GM21528 (cell line): ENCODE measurements at regions not wholly inside any gene's neighbourhood (a gene's known extent, or its start where the extent isn't known, plus 50 kb on each side); places are given as distances from the start of the nearest gene placed in this dataset.

Source experiments
- ATAC-seq: cut with Tn5 transposase; IDR thresholded peaks from one replicate; pipeline ENCODE4 v1.9.1; 2021; ENCODE audit warnings: mild to moderate bottlenecking, moderate library complexity; ENCODE audit not compliant: unreplicated experiment, low FRiP score

GRCh38 chr7:130894146-130894908 is 160.3 kb upstream of the KLF14 start:
- no peak for ATAC-seq

DNA sequence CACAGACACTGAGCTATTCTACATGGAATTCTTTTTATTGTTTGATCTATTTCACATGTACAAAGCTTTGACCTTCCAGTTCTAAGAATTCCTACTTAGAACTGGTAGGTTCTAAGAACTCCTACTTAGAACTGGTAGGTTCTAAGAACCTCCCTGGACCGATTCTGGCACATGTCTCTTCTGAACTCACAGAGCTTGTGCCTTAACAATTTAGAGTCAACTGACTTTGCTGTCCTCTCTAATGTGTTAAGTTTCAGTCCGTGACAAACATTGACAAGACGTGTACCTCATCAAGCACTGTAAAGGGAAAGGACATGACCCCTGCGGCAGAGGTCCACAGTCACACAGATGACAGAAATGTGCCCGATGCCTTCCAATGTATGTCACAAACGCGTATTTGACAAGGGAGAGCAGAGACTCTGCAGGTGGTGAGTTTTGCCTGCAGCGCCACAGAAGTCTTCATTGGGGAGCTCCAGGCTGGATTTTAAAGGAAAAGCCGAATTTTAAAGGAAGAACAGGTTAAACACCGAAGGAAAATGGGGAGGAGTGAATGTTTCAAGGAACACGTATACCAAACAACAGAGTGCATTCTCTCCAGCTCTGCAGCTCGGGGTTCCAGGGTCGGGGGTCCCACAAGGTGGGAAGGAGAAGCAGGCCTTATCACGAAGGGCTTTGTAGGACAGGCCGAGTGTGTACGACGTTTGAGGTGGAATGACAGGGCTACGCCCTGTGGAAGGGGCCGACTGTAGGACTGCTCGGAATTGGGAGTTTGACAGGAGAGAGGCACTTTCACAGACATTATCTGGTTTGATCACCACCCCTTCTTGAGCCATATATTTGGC is 161.1 kb upstream of the KLF14 start:
- ATAC-seq = no peak

DNA sequence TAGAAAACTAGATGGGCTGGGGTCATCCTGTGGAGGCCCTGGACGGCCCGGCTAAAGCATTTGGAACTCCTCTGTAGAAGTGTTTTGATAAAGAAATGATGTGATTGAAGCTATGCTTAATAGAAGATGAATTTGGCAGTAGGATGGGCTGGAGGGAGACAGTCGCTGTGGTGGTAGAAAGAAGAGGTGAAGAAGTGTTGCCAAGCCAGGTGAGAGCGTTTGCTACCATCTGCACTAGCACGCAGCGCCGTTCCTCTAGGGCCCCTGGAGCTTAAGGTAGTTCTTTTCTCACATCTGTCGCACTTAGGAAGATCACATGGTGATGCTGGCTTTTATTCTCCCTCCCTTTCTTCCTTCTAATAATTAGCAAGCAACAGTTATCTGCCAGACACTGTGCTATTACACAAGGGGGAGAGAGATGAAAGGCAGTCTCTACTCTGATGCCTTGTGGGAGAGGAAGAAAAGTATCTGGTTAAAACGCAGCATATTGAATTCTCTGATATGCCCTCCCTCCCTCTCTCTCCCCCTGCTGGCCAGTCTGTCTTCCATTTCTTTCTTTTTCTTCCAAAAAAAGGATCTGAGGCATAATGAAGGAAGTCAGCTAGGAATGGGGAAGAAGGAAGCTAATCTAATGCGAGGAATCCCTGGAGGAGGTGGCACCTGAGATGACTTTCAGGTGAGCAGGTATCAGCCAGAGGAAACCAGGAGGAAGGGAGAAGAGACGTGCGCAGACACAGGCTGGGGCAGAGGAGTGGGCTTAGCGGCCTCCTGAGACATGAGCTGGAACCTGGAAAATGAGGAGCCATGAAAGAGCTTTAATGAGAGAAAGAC is 162.3 kb upstream of the KLF14 start:
- no peak for ATAC-seq

- no peak for ATAC-seq
Observed at GRCh38 chr7:130896898-130897514, 163.0 kb upstream of the KLF14 start.

- no peak for ATAC-seq
Observed at GRCh38 chr7:130897515-130898419, 163.8 kb upstream of the KLF14 start.

- ATAC-seq = no peak
Observed at GRCh38 chr7:130899071-130899560, 165.1 kb upstream of the KLF14 start.

GRCh38 chr7:130899638-130900401 is 165.8 kb upstream of the KLF14 start:
- no peak for ATAC-seq

DNA sequence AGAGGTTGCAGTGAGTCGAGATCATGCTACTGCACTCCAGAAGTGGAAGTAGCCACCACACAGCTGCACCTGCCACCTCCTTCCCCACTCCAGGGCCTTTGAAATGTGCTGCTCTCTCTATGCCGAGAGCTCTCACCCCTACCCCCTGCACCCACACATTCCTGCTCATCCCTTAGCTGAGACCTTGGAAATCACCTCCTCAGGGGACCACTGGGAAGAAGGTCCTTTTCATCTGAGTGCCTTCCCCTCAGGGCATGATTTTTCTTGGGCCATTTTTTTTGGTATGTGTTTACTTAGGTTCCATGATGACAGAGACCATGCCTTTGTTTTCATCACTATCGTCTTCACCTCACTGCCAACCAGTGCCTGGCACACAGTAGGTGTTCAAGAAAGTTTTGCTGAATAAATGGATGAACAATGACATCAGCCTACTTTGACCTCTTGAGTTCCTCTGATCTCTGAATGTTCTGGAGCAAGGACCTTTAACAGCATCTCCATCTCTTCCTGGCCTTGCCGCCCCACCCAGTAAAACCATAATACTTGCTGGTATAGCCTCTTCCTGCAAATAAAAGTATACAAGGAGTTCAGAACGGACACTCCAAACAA is 166.6 kb upstream of the KLF14 start:
- no peak for ATAC-seq

DNA sequence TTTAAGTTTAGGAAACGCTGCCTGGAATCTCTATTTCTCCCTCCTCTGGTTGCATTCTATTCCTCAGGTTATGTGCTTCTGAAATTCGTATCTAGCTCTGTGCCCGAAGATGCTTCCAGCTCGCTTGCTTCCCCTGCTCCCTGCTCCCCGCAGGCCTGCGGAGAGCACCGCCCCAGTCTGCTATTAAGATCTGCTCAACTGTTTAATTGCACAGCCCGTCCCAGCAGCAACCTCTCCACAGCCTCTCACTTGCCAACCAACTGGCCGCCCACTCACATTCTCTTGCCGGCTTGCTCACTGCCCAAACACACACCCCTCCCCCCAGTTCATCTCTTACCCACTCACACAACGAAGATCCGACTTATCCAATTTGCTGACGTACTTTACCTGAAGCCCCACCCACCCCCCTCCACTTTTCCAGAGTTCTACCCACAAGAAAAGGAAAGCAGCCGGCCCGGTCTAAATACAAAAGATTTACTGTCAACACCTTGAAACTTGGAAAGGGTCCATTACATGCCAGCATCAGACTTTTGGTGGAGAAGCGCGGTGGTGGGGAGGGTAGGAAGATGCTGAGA is 167.3 kb upstream of the KLF14 start:
- no peak for ATAC-seq

DNA sequence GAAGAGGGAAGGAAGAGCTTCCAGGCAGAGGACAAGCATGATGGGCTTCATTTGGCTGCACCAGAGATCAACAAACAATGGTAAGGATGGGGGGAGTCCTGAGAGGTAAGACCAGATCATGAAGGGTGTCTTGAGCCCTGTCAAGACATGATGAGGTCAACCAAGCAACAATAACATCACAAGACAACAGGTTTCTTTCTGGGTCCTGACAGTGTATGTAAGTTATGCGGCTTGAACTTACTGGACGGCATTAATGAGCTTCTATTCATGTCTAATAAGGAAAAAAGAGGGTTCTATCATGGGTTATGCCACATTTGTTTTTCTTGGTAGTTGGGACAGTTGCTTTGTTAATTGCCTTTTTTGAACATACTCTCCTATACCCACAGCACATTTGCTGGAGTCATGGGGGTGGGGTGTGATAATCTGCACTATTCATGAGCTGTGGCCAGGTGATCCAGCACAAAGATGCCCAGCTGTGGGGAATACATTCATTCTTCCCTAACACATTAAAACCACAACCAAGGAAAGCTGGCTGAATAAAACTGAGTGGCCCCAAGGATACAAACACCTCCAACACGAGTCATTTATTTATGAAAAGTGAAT is 168.8 kb upstream of the KLF14 start:
- ATAC-seq = no peak

DNA sequence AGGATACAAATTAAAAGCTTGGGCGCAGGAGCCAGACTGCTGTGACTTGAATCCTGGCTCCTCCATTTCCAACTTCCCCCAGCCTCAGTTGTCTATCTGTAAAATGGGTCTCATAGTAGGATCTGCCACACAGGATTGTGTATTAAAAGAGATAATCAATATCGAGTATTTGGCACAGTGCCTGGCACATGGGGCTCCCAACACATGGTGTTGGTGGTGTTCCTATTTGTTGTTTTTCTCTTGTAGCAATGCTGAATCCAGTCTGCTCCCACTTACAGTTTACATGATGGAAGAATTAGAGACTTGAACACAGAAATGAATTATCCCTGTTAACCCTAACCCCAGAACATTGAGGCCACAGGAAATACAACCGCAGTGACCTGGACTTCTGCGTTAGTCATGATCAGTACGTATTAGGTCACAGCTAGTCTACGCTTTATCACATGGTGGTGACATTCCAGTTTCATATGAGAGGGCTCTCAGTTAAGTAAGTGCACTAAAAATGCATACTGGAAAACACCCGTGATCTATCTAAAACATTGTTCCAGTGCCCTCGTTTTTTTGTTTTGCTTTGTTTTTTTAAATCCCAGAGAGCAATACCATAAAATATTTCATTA is 169.5 kb upstream of the KLF14 start:
- no peak for ATAC-seq

GRCh38 chr7:130904031-130904757 is 170.2 kb upstream of the KLF14 start:
- no peak for ATAC-seq

DNA sequence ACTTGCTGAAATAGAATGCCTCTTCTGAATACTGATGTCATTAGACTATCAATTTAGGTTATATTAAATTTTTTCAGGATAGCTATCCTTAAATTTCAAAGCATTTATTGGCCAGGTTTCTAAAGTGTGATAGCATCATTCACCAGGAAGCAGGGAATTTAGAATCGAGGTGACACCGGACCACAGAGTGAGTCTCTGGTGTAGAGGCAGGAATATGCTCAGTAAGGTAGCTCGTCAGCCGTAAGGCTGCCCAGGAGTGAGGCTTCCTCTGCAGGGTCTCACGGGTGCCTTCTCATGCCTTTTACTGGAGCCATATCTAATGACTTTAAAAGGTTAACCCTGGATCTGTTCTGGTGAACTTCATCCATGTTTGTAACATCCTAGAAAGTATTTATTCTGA is 170.8 kb upstream of the KLF14 start:
- ATAC-seq = no peak

DNA sequence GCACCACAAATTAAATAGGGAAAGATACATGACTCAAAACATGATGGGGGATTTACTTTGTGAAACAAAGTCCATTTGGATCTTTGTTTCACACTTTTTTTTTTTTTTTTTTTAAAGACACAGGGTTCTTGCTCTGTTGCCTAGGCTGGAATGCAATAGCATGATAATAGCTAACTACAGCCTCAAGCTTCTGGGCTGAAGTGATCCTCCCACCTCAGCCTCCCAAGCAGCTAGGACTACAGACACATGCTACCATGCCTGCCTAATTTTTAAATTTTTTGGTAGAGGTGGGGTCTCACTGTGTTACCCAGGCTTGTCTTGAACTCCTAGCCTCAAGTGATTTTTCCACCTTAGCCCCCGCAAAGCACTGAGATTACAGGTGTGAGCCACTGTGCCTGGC is 172.6 kb upstream of the KLF14 start:
- ATAC-seq = no peak

- no peak for ATAC-seq
Observed at GRCh38 chr7:130907439-130907838, 173.4 kb upstream of the KLF14 start.

GRCh38 chr7:130908345-130909160 is 174.5 kb upstream of the KLF14 start:
- ATAC-seq = no peak
